ENCODE measurements at regions not wholly inside any gene's neighbourhood (a gene's known extent, or its start where the extent isn't known, plus 50 kb on each side); places are given as distances from the start of the nearest gene placed in this dataset.
"Not testable (repeated sequence)": the region's sequence is repeated elsewhere in the genome, so short reads cannot be mapped to it uniquely, and the experiment has no call there.

GRCh38 chr20:5452286-5452685, 135.5 kb upstream of the PROKR2 start:
- not testable (repeated sequence) for TF ChIP-seq CTCF (conservative IDR thresholded peaks at IDR 0.05); ZFX (IDR thresholded peaks at IDR 0.05)

All from C4-2B (cell line).